IgD-negative memory B cell (primary cell): ENCODE measurements at regions not wholly inside any gene's neighbourhood (a gene's known extent, or its start where the extent isn't known, plus 50 kb on each side); places are given as distances from the start of the nearest gene placed in this dataset.

Experiments
- H3K27ac Mint-ChIP-seq, 3 donors: one replicate each; pipeline ENCODE4 v1.8.0; 2020 to 2022; ENCODE audit warnings: mild to moderate bottlenecking in 3 of 3, mixed read lengths in 3 of 3, moderate library complexity in 1 of 3
- H3K27me3 Mint-ChIP-seq: one replicate; pipeline ENCODE4 v1.8.0; 2021; ENCODE audit warnings: mixed read lengths
- H3K36me3 Mint-ChIP-seq: one replicate; pipeline ENCODE4 v1.8.0; 2020; ENCODE audit warnings: mild to moderate bottlenecking, mixed read lengths
- H3K4me1 Mint-ChIP-seq, 3 donors: one replicate each; pipeline ENCODE4 v1.8.0; 2020 to 2022; ENCODE audit warnings: mixed read lengths in 3 of 3, mild to moderate bottlenecking in 1 of 3
- H3K4me3 Mint-ChIP-seq, 4 donors: one replicate each; pipeline ENCODE4 v1.8.0; 2020 to 2022; ENCODE audit warnings: mild to moderate bottlenecking in 4 of 4, mixed read lengths in 4 of 4, moderate library complexity in 3 of 4
- H3K9me3 Mint-ChIP-seq, 3 donors: one replicate each; pipeline ENCODE4 v1.8.0; 2020 to 2021; ENCODE audit warnings: mixed read lengths in 3 of 3, mild to moderate bottlenecking in 1 of 3

DNA sequence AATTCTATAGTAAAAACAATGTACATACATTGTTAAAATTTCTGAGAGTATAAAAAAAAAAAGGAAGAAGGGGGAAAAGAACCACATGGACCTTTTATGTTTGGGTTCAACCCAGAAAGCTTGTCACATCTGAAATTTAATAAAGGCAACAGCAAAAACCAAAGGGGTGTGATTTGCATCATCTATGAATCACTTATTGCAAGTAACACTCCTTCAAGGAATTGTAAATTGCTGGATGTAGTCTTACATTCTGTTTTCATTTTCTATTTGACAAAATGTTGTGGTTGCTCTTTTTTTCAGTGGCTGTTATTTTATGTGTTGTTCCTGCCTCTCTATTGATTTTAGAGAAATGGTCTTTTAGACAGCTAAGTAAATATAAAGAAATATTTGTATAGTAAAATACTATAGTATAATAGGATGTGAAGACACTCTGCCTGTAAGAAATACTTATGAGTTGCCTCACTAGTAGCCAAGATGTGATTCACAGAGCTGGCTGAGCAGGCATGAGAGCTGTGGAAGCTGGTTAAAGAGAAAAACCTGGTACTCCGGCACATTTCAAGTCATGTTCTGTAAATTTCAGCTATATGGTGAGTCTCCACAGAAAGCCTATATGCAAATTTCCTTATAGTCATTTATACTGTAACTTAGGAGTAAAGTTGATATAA, 131.1 kb upstream of the CNTLN start:
- Mint-ChIP-seq H3K4me1 (no peaks in the 10 kb centered on the region), H3K27ac (no peak overlapping the region), H3K27me3 (no peaks in the 10 kb centered on the region), H3K4me3 (no peak overlapping the region), H3K36me3 (no peaks in the 10 kb centered on the region), H3K9me3 (peaks cover 2 to 4% (median 3%) of the 10 kb centered on the region in 3 donors)

DNA sequence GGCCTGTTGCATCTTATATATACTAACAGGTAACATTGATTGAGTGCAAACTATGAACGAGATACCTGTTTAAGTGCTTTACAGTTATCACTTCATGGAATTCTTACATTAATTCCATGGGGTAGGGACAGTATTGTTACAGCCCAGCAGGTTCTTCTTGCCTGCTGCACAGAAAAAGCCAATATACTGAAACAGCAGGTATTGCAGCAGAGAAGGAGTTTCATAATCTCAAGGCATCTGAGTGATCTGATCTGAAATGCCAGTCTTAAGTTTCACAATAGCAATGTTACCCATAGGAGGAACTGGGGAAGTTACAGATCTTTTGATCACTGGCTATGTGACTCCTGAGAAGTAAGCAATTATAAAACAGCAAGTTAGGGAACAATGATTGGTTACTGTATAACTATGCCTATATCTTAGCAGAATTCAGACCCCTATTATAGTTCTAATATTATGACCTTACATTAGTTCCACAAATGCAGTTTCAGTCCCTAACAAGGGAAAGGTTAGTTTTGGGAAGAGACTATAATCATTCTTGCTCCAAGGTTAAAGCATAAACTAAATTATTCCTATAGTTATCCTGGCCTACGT, 126.5 kb upstream of the BNC2 start:
- Mint-ChIP-seq H3K4me3 (no peak overlapping the region), H3K27ac (no peak overlapping the region), H3K27me3 (no peaks in the 10 kb centered on the region), H3K36me3 (no peaks in the 10 kb centered on the region), H3K9me3 (peaks cover 8 to 29% (median 13%) of the 10 kb centered on the region in 3 donors), H3K4me1 (no peaks in the 10 kb centered on the region)

DNA sequence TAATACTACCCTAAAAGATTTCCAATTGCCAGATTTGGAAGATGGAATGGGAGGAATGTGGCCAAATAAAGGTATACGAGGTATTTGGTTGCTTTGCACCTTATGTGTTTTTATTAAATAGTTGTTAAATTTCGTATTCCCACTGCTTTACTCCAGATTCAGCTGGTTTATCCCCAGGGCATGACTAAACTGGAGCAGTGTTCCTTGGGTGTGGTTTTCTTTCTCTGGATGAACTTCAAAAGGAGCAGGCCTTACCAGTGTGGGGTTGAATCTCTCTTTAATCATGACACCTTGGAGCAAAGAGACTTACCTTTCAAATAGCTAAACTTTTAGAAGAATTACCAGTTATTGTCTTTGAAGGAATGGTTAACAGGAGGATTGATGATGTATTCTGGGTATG, 121.7 kb upstream of the BNC2 start:
- Mint-ChIP-seq H3K27me3 (no peaks in the 10 kb centered on the region), H3K27ac (no peak overlapping the region), H3K4me1 (no peaks in the 10 kb centered on the region), H3K9me3 (peaks cover 9 to 27% (median 11%) of the 10 kb centered on the region in 3 donors), H3K4me3 (no peak overlapping the region), H3K36me3 (no peaks in the 10 kb centered on the region)

GRCh38 chr9:16987026-16987425, 116.6 kb upstream of the BNC2 start:
- no peaks in the 10 kb centered on the region for H3K27me3 Mint-ChIP-seq
- H3K27ac Mint-ChIP-seq: no peak overlapping the region
- H3K36me3 Mint-ChIP-seq: no peaks in the 10 kb centered on the region
- no peak overlapping the region for H3K4me3 Mint-ChIP-seq
- peaks cover 0 to 6% (median 4%) of the 10 kb centered on the region in 3 donors for H3K9me3 Mint-ChIP-seq
- no peaks in the 10 kb centered on the region for H3K4me1 Mint-ChIP-seq

GRCh38 chr9:16986556-16986955, 116.1 kb upstream of the BNC2 start:
- no peaks in the 10 kb centered on the region for H3K36me3 Mint-ChIP-seq
- no peak overlapping the region for H3K27ac Mint-ChIP-seq
- no peaks in the 10 kb centered on the region for H3K27me3 Mint-ChIP-seq
- no peaks in the 10 kb centered on the region for H3K4me1 Mint-ChIP-seq
- no peak overlapping the region for H3K4me3 Mint-ChIP-seq
- peaks cover 0 to 6% (median 4%) of the 10 kb centered on the region in 3 donors for H3K9me3 Mint-ChIP-seq

DNA sequence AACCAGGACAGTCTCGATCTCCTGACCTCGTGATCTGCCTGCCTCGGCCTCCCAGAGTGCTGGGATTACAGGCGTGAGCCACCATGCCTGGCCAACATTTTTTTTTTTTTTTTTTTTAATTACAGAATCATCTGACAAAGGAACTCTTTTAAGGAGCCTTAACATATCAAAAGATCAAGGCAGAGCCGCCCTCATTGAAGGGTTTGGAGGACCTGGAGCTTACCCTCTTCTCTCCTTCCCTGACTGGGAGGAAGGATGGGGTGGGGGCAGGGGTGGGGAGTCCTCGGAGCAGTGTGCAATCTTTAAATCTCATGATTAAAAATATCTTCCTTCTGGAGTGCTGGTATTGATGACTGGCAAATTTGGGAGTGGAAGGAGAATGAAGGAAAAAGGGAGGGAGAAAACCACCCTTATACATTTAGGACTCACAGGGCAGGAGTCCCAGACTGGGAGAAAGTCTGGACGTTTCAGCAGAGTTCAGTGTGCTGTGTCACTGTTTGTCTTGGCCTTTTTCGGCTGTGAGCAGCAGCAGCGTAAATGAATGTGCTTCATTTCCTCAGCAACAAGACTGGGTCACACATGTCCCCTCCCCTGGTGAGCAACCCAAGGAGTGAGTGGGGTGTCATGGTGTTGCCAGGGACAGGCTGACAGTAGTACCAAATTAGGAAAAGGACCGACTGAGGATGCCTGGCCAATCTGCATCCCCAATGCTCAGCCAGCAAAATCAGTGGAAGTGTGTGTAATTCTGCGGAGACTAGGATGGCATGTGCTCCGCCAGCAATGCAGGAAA, 115.3 kb upstream of the BNC2 start:
- H3K27ac Mint-ChIP-seq: no peak overlapping the region
- H3K36me3 Mint-ChIP-seq: no peaks in the 10 kb centered on the region
- no peaks in the 10 kb centered on the region for H3K27me3 Mint-ChIP-seq
- H3K9me3 Mint-ChIP-seq: peaks cover 0 to 4% (median 4%) of the 10 kb centered on the region in 3 donors
- H3K4me3 Mint-ChIP-seq: no peak overlapping the region
- H3K4me1 Mint-ChIP-seq: no peaks in the 10 kb centered on the region

DNA sequence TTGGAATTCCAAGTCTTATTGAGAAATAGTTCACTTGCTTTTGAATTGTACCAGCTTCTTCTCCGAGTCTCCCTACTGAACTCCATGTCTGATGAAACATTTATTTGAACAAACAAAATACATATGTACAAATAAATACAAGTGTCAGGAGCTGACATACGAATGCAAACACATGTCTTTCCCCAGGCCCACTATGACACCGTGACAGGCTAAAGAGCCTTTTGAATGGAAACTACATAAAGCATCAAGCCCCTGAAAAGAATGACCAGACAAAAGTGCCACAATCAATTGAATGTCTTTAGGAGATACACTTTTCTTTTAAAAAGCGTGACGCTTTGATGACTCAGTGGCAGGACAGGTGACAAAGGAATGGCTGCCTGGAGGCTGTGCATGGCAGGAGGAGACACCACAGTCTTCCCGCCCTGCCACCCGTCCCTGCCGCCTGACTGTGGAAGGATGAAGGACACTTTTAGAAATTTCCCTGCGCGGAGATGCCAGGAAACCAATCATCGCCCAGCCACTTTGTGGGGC, 112.4 kb upstream of the BNC2 start:
- Mint-ChIP-seq H3K4me1 (no peaks in the 10 kb centered on the region), H3K36me3 (no peaks in the 10 kb centered on the region), H3K9me3 (peaks cover 0 to 4% (median 0%) of the 10 kb centered on the region in 3 donors), H3K4me3 (no peak overlapping the region), H3K27ac (no peak overlapping the region), H3K27me3 (no peaks in the 10 kb centered on the region)

DNA sequence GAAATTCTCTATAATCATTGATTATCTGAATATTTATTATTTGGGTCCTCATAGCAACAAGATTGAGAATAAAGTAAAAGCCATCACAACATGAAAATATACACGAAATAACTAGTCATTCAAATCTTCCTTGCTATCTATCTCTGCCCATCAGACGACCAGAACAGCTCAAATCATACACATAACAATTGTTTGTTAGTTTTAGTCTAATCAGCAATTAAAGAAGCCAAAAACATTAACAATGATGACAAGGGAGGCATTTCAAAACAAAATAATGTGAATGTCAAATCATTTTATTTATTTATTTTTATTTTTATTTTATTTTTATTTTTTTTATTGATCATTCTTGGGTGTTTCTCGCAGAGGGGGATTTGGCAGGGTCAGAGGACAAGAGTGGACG, 106.0 kb upstream of the BNC2 start:
- Mint-ChIP-seq H3K9me3 (peaks cover 3 to 9% (median 3%) of the 10 kb centered on the region in 3 donors), H3K36me3 (peaks cover 3% of the 10 kb centered on the region), H3K4me1 (no peaks in the 10 kb centered on the region), H3K4me3 (peak overlapping the region in 1 of 4 donors; percentile 45), H3K27me3 (no peaks in the 10 kb centered on the region), H3K27ac (no peak overlapping the region)

GRCh38 chr9:16974436-16974835, 104.0 kb upstream of the BNC2 start:
- no peaks in the 10 kb centered on the region for H3K4me1 Mint-ChIP-seq
- no peak overlapping the region for H3K27ac Mint-ChIP-seq
- H3K36me3 Mint-ChIP-seq: peaks cover 3% of the 10 kb centered on the region
- H3K27me3 Mint-ChIP-seq: no peaks in the 10 kb centered on the region
- H3K9me3 Mint-ChIP-seq: peaks cover 3 to 9% (median 3%) of the 10 kb centered on the region in 3 donors
- H3K4me3 Mint-ChIP-seq: no peak overlapping the region

DNA sequence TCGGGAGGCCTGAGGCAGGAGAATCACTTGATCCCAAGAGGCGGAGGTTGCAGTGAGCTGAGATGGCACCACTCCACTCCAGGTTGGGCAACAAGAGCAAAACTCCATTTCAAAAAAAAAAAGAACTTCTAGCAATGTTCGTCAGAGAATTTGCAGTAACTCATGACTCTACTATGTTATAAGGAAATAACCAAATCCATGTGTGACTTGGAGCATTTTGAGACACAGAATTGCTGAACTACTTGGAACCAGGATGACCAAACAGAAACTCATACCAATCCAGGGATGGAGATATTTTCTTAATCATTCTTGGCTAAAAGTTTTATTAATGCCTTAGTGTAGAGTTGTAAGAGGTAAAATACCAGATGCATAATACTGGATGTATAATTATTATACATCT, 99.9 kb upstream of the BNC2 start:
- H3K4me1 Mint-ChIP-seq: no peaks in the 10 kb centered on the region
- no peak overlapping the region for H3K4me3 Mint-ChIP-seq
- H3K27ac Mint-ChIP-seq: no peak overlapping the region

GRCh38 chr9:16964228-16964627, 93.8 kb upstream of the BNC2 start:
- Mint-ChIP-seq H3K9me3 (peaks cover 6 to 11% (median 8%) of the 10 kb centered on the region in 3 donors), H3K27ac (no peak overlapping the region), H3K27me3 (no peaks in the 10 kb centered on the region), H3K4me3 (no peak overlapping the region), H3K4me1 (no peaks in the 10 kb centered on the region), H3K36me3 (no peaks in the 10 kb centered on the region)

More for the DNA sequence above, 99.9 kb upstream of the BNC2 start:
- no peaks in the 10 kb centered on the region for H3K27me3 Mint-ChIP-seq
- H3K9me3 Mint-ChIP-seq: peaks cover 3 to 9% (median 5%) of the 10 kb centered on the region in 3 donors
- peaks cover 3% of the 10 kb centered on the region for H3K36me3 Mint-ChIP-seq

- Mint-ChIP-seq H3K27me3 (no peaks in the 10 kb centered on the region), H3K4me3 (no peak overlapping the region), H3K9me3 (peaks cover 6 to 11% (median 8%) of the 10 kb centered on the region in 3 donors), H3K27ac (no peak overlapping the region), H3K4me1 (no peaks in the 10 kb centered on the region), H3K36me3 (no peaks in the 10 kb centered on the region)
These were observed 89.6 kb upstream of the BNC2 start for GRCh38 chr9:16960084-16960483.

DNA sequence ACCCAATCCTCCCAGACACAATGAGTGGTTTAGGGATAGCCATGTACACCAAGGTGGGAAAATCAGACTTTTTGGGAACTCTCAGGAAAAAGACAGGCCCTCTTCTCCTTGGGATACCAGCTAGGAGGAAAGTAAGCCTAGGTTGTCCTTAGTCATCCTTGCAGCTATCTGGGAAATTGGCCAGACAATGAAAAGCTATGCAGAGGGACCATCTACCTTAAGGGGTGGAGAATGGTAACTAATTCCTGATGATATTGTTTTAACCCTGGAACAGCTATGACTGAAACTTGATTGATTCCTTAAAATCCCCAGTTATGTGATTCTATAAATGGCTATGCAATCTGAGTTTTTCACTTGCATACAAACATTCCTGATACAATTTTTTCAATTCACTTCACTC, 88.9 kb upstream of the BNC2 start:
- H3K4me3 Mint-ChIP-seq: no peak overlapping the region
- H3K9me3 Mint-ChIP-seq: peaks cover 6 to 11% (median 8%) of the 10 kb centered on the region in 3 donors

GRCh38 chr9:16954040-16954439, 83.6 kb upstream of the BNC2 start:
- Mint-ChIP-seq H3K36me3 (no peaks in the 10 kb centered on the region), H3K4me3 (no peak overlapping the region), H3K27ac (no peak overlapping the region), H3K9me3 (peaks cover 0 to 3% (median 3%) of the 10 kb centered on the region in 3 donors), H3K4me1 (no peaks in the 10 kb centered on the region), H3K27me3 (no peaks in the 10 kb centered on the region)

More for the DNA sequence above, 88.9 kb upstream of the BNC2 start:
- H3K4me1 Mint-ChIP-seq: no peaks in the 10 kb centered on the region
- H3K27ac Mint-ChIP-seq: no peak overlapping the region
- no peaks in the 10 kb centered on the region for H3K27me3 Mint-ChIP-seq
- H3K36me3 Mint-ChIP-seq: no peaks in the 10 kb centered on the region

DNA sequence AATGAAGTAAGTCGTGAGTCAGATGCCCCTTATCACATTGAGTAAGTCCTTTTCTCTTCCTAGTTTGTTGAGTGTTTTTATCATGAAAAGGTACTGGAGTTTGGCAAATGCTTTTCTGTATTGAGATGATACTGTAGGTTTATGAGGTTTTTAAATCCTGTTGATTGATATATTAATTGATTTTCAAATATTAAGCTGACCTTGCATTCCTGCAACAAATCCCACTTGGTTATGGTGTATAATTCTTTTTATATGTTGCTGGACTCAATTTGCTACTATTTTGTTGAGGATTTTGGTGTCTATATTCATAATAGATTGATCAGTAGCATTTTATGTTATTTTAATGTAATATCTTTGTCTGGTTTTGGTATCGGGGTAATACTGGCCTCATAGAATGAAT, 81.0 kb upstream of the BNC2 start:
- Mint-ChIP-seq H3K9me3 (peaks cover 3 to 7% (median 3%) of the 10 kb centered on the region in 3 donors), H3K4me1 (no peaks in the 10 kb centered on the region), H3K36me3 (no peaks in the 10 kb centered on the region), H3K4me3 (no peak overlapping the region), H3K27ac (no peak overlapping the region), H3K27me3 (no peaks in the 10 kb centered on the region)
